HG03066 (cell line): ENCODE measurements at regions not wholly inside any gene's neighbourhood (a gene's known extent, or its start where the extent isn't known, plus 50 kb on each side); places are given as distances from the start of the nearest gene placed in this dataset.

ENCODE experiments used
- ATAC-seq: cut with Tn5 transposase; IDR thresholded peaks from one replicate; pipeline ENCODE4 v1.9.1; 2021; ENCODE audit warnings: low read depth; ENCODE audit not compliant: unreplicated experiment

- no peak for ATAC-seq
Observed at GRCh38 chr6:23089981-23090380, 520.6 kb downstream of the HDGFL1 start.

- no peak for ATAC-seq
Observed at GRCh38 chr6:23091795-23092194, 522.4 kb downstream of the HDGFL1 start.

- no peak for ATAC-seq
Observed at GRCh38 chr6:23096876-23097275, 527.5 kb downstream of the HDGFL1 start.

GRCh38 chr6:23097566-23097965 is 528.2 kb downstream of the HDGFL1 start:
- ATAC-seq = no peak

GRCh38 chr6:23106951-23107350 is 537.6 kb downstream of the HDGFL1 start:
- no peak for ATAC-seq

- ATAC-seq = no peak
Observed at GRCh38 chr6:23111984-23112383, 542.6 kb downstream of the HDGFL1 start.

- no peak for ATAC-seq
Observed at GRCh38 chr6:23114812-23115504, 545.6 kb downstream of the HDGFL1 start.

- no peak for ATAC-seq
Observed at GRCh38 chr6:23137611-23138010, 568.2 kb downstream of the HDGFL1 start.

- no peak for ATAC-seq
Observed at GRCh38 chr6:23140871-23141270, 571.5 kb downstream of the HDGFL1 start.

GRCh38 chr6:23145781-23146180 is 576.4 kb downstream of the HDGFL1 start:
- ATAC-seq = no peak

GRCh38 chr6:23154159-23154558 is 584.8 kb downstream of the HDGFL1 start:
- ATAC-seq = no peak

GRCh38 chr6:23170049-23170448 is 600.7 kb downstream of the HDGFL1 start:
- ATAC-seq = no peak

GRCh38 chr6:23173234-23173633 is 603.9 kb downstream of the HDGFL1 start:
- ATAC-seq = no peak

- no peak for ATAC-seq
Observed at GRCh38 chr6:23174781-23175361, 605.5 kb downstream of the HDGFL1 start.

GRCh38 chr6:23175391-23175790 is 606.0 kb downstream of the HDGFL1 start:
- no peak for ATAC-seq

GRCh38 chr6:23176471-23176870 is 607.1 kb downstream of the HDGFL1 start:
- ATAC-seq = no peak

- no peak for ATAC-seq
Observed at GRCh38 chr6:23176883-23177282, 607.5 kb downstream of the HDGFL1 start.

- no peak for ATAC-seq
Observed at GRCh38 chr6:23177806-23178205, 608.4 kb downstream of the HDGFL1 start.

- no peak for ATAC-seq
Observed at GRCh38 chr6:23179994-23180393, 610.6 kb downstream of the HDGFL1 start.

- no peak for ATAC-seq
Observed at GRCh38 chr6:23180504-23181293, 611.3 kb downstream of the HDGFL1 start.

GRCh38 chr6:23181356-23182110 is 612.2 kb downstream of the HDGFL1 start:
- no peak for ATAC-seq
